Endothelial cell of umbilical vein (primary cell): ENCODE measurements at regions not wholly inside any gene's neighbourhood (a gene's known extent, or its start where the extent isn't known, plus 50 kb on each side); places are given as distances from the start of the nearest gene placed in this dataset.

Source experiments
- BruUV-seq: library from RNA; stranded (reverse); fragments of 400-500 nt; replicated peaks from 2 replicates; lab custom pipeline; 2021; lab: Mats Ljungman, UMichigan
- CTCF ChIA-PET: fragments of 300-600, 350-600 bp; sonication (Branson Sonifier 250); formaldehyde crosslinking; loops from one replicate; lab custom pipeline; 2021; ENCODE audit warnings: antibody characterized with exemption, inconsistent platforms; lab: Charles Lee
- POLR2A ChIA-PET: fragments of 300-600, 350-600 bp; sonication (Branson Sonifier 250); formaldehyde crosslinking; loops from one replicate; lab custom pipeline; 2021; ENCODE audit warnings: antibody characterized with exemption, inconsistent platforms; lab: Charles Lee
- DNase-seq: peaks from one replicate; pipeline ENCODE4 v3.0.0-alpha.2; 2011; ENCODE audit warnings: low read depth, low spot score
- FAIRE-seq: peaks from 2 replicates; lab custom pipeline; 2011; peaks lifted over from hg19 to GRCh38; lab: Jason Lieb, UNC
- H2AFZ ChIP-seq: 2 replicates; pipeline ENCODE4 v1.6.0; 2012; ENCODE audit warnings: low read depth, low read length, control low read depth, inconsistent platforms
- H3K27ac ChIP-seq: 2 replicates; pipeline ENCODE4 v1.5.1; 2011; ENCODE audit warnings: low read depth, mild to moderate bottlenecking, control low read depth, low read length, moderate library complexity; ENCODE audit not compliant: insufficient read depth
- H3K27me3 ChIP-seq, 2 experiments: 2 replicates each; pipeline versions ENCODE4 v1.6.0 to v1.6.1; 2011; ENCODE audit warnings: low read length in 2 of 2, mixed read lengths in 1 of 2; ENCODE audit not compliant: control insufficient read depth in 2 of 2, insufficient read depth in 2 of 2
- H3K36me3 ChIP-seq, 2 experiments: 2 replicates in 1 of 2; 3 replicates in 1 of 2; pipeline ENCODE4 v1.5.1; 2011; ENCODE audit warnings: low read length in 2 of 2, mild to moderate bottlenecking in 1 of 2, moderate library complexity in 1 of 2; ENCODE audit not compliant: control insufficient read depth in 2 of 2, insufficient read depth in 2 of 2; ENCODE audit errors: extremely low read depth in 1 of 2
- H3K4me1 ChIP-seq: 3 replicates; pipeline ENCODE4 v1.5.1; 2011; ENCODE audit warnings: mild to moderate bottlenecking, low read length; ENCODE audit not compliant: control insufficient read depth, insufficient read depth; ENCODE audit errors: extremely low read depth
- H3K4me2 ChIP-seq: 2 replicates; pipeline ENCODE4 v1.6.1; 2011; ENCODE audit warnings: low read length, control low read depth, mixed read lengths; ENCODE audit not compliant: insufficient read depth
- H3K4me3 ChIP-seq, 3 experiments: fragments of 200-600 bp in 1 of 3; sonication (generic), shearing (Covaris generic) in 1 of 3; replicated peaks in 1 of 3; 2 replicates each; pipeline ENCODE4 v1.5.1; 2011 to 2016; ENCODE audit warnings: control low read depth in 3 of 3, low read length in 3 of 3, mild to moderate bottlenecking in 2 of 3, inconsistent platforms in 1 of 3, low read depth in 1 of 3, moderate library complexity in 1 of 3; ENCODE audit not compliant: insufficient read depth in 1 of 3
- H3K79me2 ChIP-seq: 2 replicates; pipeline ENCODE4 v1.6.0; 2012; ENCODE audit warnings: low read length, inconsistent platforms; ENCODE audit not compliant: control insufficient read depth, insufficient read depth
- H3K9ac ChIP-seq: replicated peaks from 2 replicates; pipeline ENCODE3; 2011; ENCODE audit warnings: low read length, control low read depth; ENCODE audit not compliant: insufficient read depth; ENCODE audit errors: extremely low read depth
- H3K9me1 ChIP-seq: replicated peaks from 3 replicates; pipeline ENCODE4 v1.6.0; 2011; ENCODE audit warnings: mild to moderate bottlenecking, low read length; ENCODE audit not compliant: control insufficient read depth, insufficient read depth; ENCODE audit errors: extremely low read depth
- H3K9me3 ChIP-seq: replicated peaks from 2 replicates; pipeline ENCODE4 v1.5.1; 2012; ENCODE audit warnings: low read length, inconsistent platforms; ENCODE audit not compliant: control insufficient read depth, insufficient read depth
- H4K20me1 ChIP-seq: replicated peaks from 2 replicates; pipeline ENCODE3; 2011; ENCODE audit warnings: mild to moderate bottlenecking, low read length; ENCODE audit not compliant: control insufficient read depth, insufficient read depth; ENCODE audit errors: extremely low read depth
- CTCF ChIP-seq, 2 donors: IDR thresholded peaks; 1 replicate in 1 of 2; 2 replicates in 1 of 2; pipeline ENCODE4 v1.5.1; 2011; ENCODE audit warnings: low read length in 2 of 2, mild to moderate bottlenecking in 2 of 2, moderate library complexity in 2 of 2, control low read depth in 1 of 2, inconsistent platforms in 1 of 2, low read depth in 1 of 2; ENCODE audit not compliant: insufficient read depth in 1 of 2; ENCODE audit errors: extremely low read depth in 1 of 2
- EZH2 ChIP-seq: IDR thresholded peaks from 2 replicates; pipeline ENCODE4 v1.6.1; 2012; ENCODE audit warnings: borderline replicate concordance, low read depth, mild to moderate bottlenecking, moderate library complexity, low read length, inconsistent platforms; ENCODE audit not compliant: severe bottlenecking
- FOS ChIP-seq: IDR thresholded peaks from 2 replicates; pipeline ENCODE4 v1.6.1; 2011; ENCODE audit warnings: mild to moderate bottlenecking, low read length, moderate library complexity, borderline replicate concordance; ENCODE audit not compliant: insufficient read depth
- GATA2 ChIP-seq: IDR thresholded peaks from 2 replicates; pipeline ENCODE4 v1.7.0; 2011; ENCODE audit warnings: low read depth, mild to moderate bottlenecking, moderate library complexity, mixed read lengths, low read length; ENCODE audit not compliant: insufficient read length, insufficient read depth
- JUN ChIP-seq: IDR thresholded peaks from 2 replicates; pipeline ENCODE4 v1.6.1; 2011; ENCODE audit warnings: borderline replicate concordance, low read depth; ENCODE audit not compliant: insufficient read length, insufficient read depth
- MAX ChIP-seq: IDR thresholded peaks from 2 replicates; pipeline ENCODE4 v1.6.1; 2011; ENCODE audit not compliant: insufficient read depth, insufficient read length
- MYC ChIP-seq: IDR thresholded peaks from one replicate; pipeline ENCODE4 v1.6.1; 2011; ENCODE audit warnings: mild to moderate bottlenecking, low read depth, low read length
- POLR2A ChIP-seq: IDR thresholded peaks from 2 replicates; pipeline ENCODE4 v1.6.1; 2012; ENCODE audit warnings: low read depth, mild to moderate bottlenecking, control low read depth, low read length
- POLR2AphosphoS5 ChIP-seq: IDR thresholded peaks from 2 replicates; pipeline ENCODE4 v1.6.1; 2012; ENCODE audit warnings: low read depth, mild to moderate bottlenecking, control low read depth, low read length, moderate library complexity; ENCODE audit not compliant: insufficient read depth
- dilution Hi-C: fragments of 300-500 bp; cut with MboI; formaldehyde crosslinking; loops from one replicate; pipeline ENCODE4 v1.15.0; 2019; ENCODE audit warnings: low sequenced_read_pairs; ENCODE audit not compliant: extremely low pct_ligation_motif_present
- intact Hi-C: fragments of 100-400 bp; cut with micrococcal nuclease; formaldehyde crosslinking; loops from one replicate; pipeline ENCODE4 v1.10.0; 2022

- Histone ChIP-seq H3K9ac (no peak overlapping the region), H3K4me3 (no peak overlapping the region), H3K9me3 (no peaks in the 10 kb centered on the region), H3K27me3 (no peaks in the 10 kb centered on the region), H3K27ac (no peak overlapping the region), H3K79me2 (no peaks in the 10 kb centered on the region), H3K9me1 (no peaks in the 10 kb centered on the region), H3K36me3 (no peaks in the 10 kb centered on the region), H3K4me2 (no peak overlapping the region), H4K20me1 (no peaks in the 10 kb centered on the region), H3K4me1 (no peaks in the 10 kb centered on the region), H2AFZ (no peak overlapping the region)
- FAIRE-seq (no peak), DNase-seq (no peak)
- CTCF ChIA-PET: interaction anchor here (1.2 kb wide), 1 partner anchor 14 kb away, joined by 3 read pairs; no protein-coding TSS in a partner anchor
- BruUV-seq: no TSS peak
- TF ChIP-seq POLR2AphosphoS5: no peak
- no peak for TF ChIP-seq EZH2
- TF ChIP-seq POLR2A: no peak
- TF ChIP-seq CTCF (IDR thresholded peaks at IDR 0.05; ENCODE audit: extremely low read depth in 1 of 2, insufficient read depth in 1 of 2, low read depth in 1 of 2, low read length in 2 of 2): no peak
- no peak for TF ChIP-seq FOS
- TF ChIP-seq MYC: no peak
- no peak for TF ChIP-seq JUN
- no peak for TF ChIP-seq GATA2
- no peak for TF ChIP-seq MAX
- intact Hi-C loops: no loop called here
- dilution Hi-C loops: no loop called here
- POLR2A ChIA-PET: no interaction called here
Measured at GRCh38 chr4:132281733-132282132, 867.4 kb upstream of the PCDH10 start.
